SK-N-SH (cell line): ENCODE measurements at regions not wholly inside any gene's neighbourhood (a gene's known extent, or its start where the extent isn't known, plus 50 kb on each side); places are given as distances from the start of the nearest gene placed in this dataset.
"Not testable (repeated sequence)": the region's sequence is repeated elsewhere in the genome, so short reads cannot be mapped to it uniquely, and the experiment has no call there.

Experiments used
- CTCF ChIA-PET: fragments of 300-600, 350-600 bp; formaldehyde crosslinking; extraction: SDS; loops from one replicate; lab custom pipeline; 2021; lab: Yijun Ruan, JAX
- POLR2A ChIA-PET: fragments of 350-600 bp; sonication (Branson Sonifier 250); formaldehyde crosslinking; extraction: SDS; loops from one replicate; lab custom pipeline; 2020; ENCODE audit warnings: antibody characterized with exemption, inconsistent platforms; lab: Yijun Ruan, JAX
- DNase-seq: peaks from one replicate; pipeline ENCODE4 v3.0.0; 2012
- H2AFZ ChIP-seq: fragments of 200-600 bp; sonication (generic); 2 replicates; pipeline ENCODE4 v1.8.1; 2016; ENCODE audit warnings: antibody characterized with exemption, mild to moderate bottlenecking, low read depth
- H3F3A ChIP-seq: fragments of 200-600 bp; sonication (generic); replicated peaks from 2 replicates; pipeline ENCODE3; 2016; ENCODE audit warnings: antibody characterized with exemption, mild to moderate bottlenecking; ENCODE audit not compliant: insufficient read depth
- H3K27ac ChIP-seq, 2 experiments: fragments of 200-500 bp in 1 of 2; fragments of 200-600 bp in 1 of 2; sonication (Bioruptor generic) in 1 of 2; sonication (generic), shearing (Covaris generic) in 1 of 2; 2 replicates each; pipeline versions ENCODE4 v1.5.1 to v1.6.1; 2014 to 2016; ENCODE audit warnings: low read depth in 2 of 2, inconsistent platforms in 1 of 2, low read length in 1 of 2, mild to moderate bottlenecking in 1 of 2, mixed read lengths in 1 of 2
- H3K27me3 ChIP-seq: fragments of 200-600 bp; sonication (generic), shearing (Covaris generic); 2 replicates; pipeline ENCODE4 v1.6.1; 2016; ENCODE audit warnings: mixed run types; ENCODE audit not compliant: insufficient read depth
- H3K36me3 ChIP-seq, 2 experiments: fragments of 200-500 bp in 1 of 2; fragments of 200-600 bp in 1 of 2; sonication (Bioruptor generic) in 1 of 2; sonication (generic) in 1 of 2; replicated peaks in 1 of 2; 2 replicates each; pipeline versions ENCODE3 to v1.5.1; 2014 to 2016; ENCODE audit warnings: low read length in 1 of 2, mild to moderate bottlenecking in 1 of 2; ENCODE audit not compliant: insufficient read depth in 2 of 2, control insufficient read depth in 1 of 2
- H3K4me1 ChIP-seq, 2 experiments: fragments of 200-500 bp in 1 of 2; fragments of 200-600 bp in 1 of 2; sonication (Bioruptor generic) in 1 of 2; sonication (generic), shearing (Covaris generic) in 1 of 2; 2 replicates each; pipeline versions ENCODE4 v1.5.1 to v1.6.1; 2014 to 2016; ENCODE audit warnings: low read depth in 1 of 2, low read length in 1 of 2, mixed run types in 1 of 2; ENCODE audit not compliant: insufficient read depth in 2 of 2, control insufficient read depth in 1 of 2
- H3K4me2 ChIP-seq: fragments of 200-600 bp; sonication (generic), shearing (Covaris generic); 2 replicates; pipeline ENCODE4 v1.6.1; 2017; ENCODE audit warnings: mixed run types
- H3K4me3 ChIP-seq, 2 experiments: fragments of 200-500 bp in 1 of 2; fragments of 200-600 bp in 1 of 2; sonication (Bioruptor generic) in 1 of 2; sonication (generic), shearing (Covaris generic) in 1 of 2; 2 replicates each; pipeline versions ENCODE4 v1.5.1 to v1.8.1; 2014 to 2016; ENCODE audit warnings: low read depth in 2 of 2, inconsistent platforms in 1 of 2, low read length in 1 of 2, mild to moderate bottlenecking in 1 of 2, mixed read lengths in 1 of 2, moderate library complexity in 1 of 2
- H3K79me2 ChIP-seq: fragments of 200-600 bp; sonication (generic); 2 replicates; pipeline ENCODE4 v1.8.1; 2017; ENCODE audit warnings: mild to moderate bottlenecking; ENCODE audit not compliant: insufficient read depth
- H3K9ac ChIP-seq: fragments of 200-600 bp; sonication (generic); 2 replicates; pipeline ENCODE4 v1.6.1; 2017; ENCODE audit warnings: mixed run types
- H3K9me2 ChIP-seq: fragments of 200-600 bp; sonication (generic); 2 replicates; pipeline ENCODE4 v1.6.1; 2017; ENCODE audit warnings: mixed run types
- H3K9me3 ChIP-seq: fragments of 200-600 bp; sonication (generic); 2 replicates; pipeline ENCODE4 v1.6.1; 2017; ENCODE audit warnings: mixed run types, mild to moderate bottlenecking, moderate library complexity
- H4K20me1 ChIP-seq: fragments of 200-600 bp; sonication (generic); 2 replicates; pipeline ENCODE4 v1.6.1; 2017; ENCODE audit warnings: mild to moderate bottlenecking, mixed run types; ENCODE audit not compliant: insufficient read depth
- whole genome bisulfite sequencing: methylation state at CpG from one replicate; pipeline ENCODE4 v1.1.6; 2017; ENCODE audit warnings: low lambda C conversion rate; 5-methylcytosine and 5-hydroxymethylcytosine counted together

DNA sequence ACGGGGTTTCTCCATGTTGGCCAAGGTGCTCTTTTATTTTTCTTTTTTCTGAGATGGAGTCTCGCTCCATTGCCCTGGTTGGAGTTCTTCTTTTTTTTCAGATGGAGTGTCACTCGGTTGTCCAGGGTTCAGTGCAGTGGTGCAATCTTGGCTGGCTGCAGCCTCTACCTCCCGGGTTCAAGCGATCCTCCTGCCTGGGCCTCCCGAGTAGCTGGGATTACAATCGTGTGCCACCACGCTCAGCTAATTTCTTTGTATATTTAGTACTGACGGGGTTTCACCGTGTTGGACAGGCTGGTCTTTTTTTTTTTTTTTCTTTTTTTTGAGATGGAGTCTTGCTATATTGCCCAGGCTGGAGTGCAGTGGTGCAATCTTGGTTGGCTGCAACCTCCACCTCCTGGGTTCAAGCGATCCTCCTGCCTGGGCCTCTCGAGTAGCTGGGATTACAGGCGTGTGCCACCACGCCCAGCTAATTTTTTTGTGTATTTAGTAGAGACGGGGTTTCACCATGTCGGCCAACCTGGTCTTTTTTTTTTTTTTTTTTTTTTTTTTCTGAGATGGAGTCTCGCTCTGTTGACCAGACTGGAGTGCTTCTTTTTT lies 2810.1 kb downstream of the RPIA start:
- CTCF ChIA-PET, H3K4me1 ChIP-seq, POLR2A ChIA-PET, H2AFZ ChIP-seq, H3K79me2 ChIP-seq, H3K4me2 ChIP-seq, H3K27ac ChIP-seq, H3K36me3 ChIP-seq, H3K9me2 ChIP-seq, H3K9ac ChIP-seq, H3K9me3 ChIP-seq, H3K4me3 ChIP-seq, DNase-seq, H4K20me1 ChIP-seq, H3K27me3 ChIP-seq, H3F3A ChIP-seq: not testable (repeated sequence)
- WGBS = 51% methylated on average over 16 of the region's 17 CpGs

DNA sequence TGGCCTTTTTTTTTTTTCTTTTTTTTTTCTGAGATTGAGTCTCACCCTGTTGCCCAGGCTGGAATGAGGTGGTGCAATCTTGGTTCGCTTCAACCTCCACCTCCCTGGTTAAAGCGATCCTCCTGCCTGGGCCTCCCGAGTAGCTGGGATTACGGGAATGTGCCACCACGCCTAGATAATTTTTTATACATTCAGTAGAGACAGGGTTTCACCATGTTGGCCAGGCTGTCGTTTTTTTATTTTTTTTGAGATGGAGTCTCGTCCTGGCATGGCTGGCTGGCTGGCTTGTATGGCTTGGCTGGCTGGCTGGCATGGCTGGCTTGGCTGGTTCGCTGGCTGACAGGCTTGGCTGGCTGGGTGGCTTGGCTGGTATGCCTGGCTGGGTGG lies 2812.1 kb downstream of the RPIA start:
- WGBS = 46% methylated on average over 8 of the region's 8 CpGs
- DNase-seq, H3K36me3 ChIP-seq, H3K9me3 ChIP-seq, H3F3A ChIP-seq, H3K9me2 ChIP-seq, H3K9ac ChIP-seq, H3K79me2 ChIP-seq, POLR2A ChIA-PET, H4K20me1 ChIP-seq, H3K27ac ChIP-seq, H2AFZ ChIP-seq, H3K27me3 ChIP-seq, H3K4me1 ChIP-seq, CTCF ChIA-PET, H3K4me3 ChIP-seq, H3K4me2 ChIP-seq: not testable (repeated sequence)

DNA sequence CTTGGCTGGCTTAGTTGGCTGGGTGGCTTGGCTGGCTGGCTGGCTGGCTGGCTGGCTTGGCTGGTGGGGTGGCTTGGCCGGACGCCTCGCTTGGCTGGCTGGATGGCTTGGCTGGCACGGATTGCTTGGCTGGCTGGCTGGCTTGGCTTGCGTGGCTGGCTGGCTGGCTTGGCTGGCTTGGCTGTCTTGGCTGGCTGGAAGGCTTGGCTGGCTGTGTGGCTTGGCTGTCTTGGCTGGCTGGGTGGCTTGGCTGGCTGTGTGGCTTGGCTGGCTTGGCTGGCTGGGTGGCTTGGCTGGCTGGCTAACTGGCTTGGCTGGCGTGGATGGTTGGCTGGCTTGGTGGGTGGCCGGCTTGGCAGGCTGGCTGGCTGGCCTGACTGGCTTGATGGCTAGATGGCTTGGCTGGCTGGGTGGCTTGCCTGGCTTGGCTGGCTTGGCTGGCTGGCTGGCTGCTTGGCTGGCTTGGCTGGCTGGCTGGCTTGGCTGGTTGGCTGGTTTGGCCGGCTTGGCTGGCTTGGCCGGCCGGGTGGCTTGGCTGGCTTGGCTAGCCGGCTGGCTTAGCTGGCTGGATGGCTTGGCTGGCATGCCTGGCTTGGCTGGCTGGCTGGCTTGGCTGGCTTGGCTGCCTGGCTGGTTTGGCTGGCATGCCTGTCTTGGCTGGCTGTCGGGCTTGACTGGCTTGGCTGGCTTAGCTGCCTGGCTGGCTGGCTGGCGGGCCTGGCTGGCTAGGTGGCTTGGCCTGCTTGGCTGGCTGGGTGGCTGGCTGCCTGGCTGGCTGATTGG lies 2812.7 kb downstream of the RPIA start:
- H3K9ac ChIP-seq, H3K27ac ChIP-seq, H3K36me3 ChIP-seq, DNase-seq, H4K20me1 ChIP-seq, H3K4me1 ChIP-seq, H3K4me2 ChIP-seq, POLR2A ChIA-PET, H3K9me2 ChIP-seq, H3K27me3 ChIP-seq, CTCF ChIA-PET, H3K9me3 ChIP-seq, H3K4me3 ChIP-seq, H3K79me2 ChIP-seq, H3F3A ChIP-seq, H2AFZ ChIP-seq: not testable (repeated sequence)
- 54% methylated on average over 4 of the region's 13 CpGs for WGBS

DNA sequence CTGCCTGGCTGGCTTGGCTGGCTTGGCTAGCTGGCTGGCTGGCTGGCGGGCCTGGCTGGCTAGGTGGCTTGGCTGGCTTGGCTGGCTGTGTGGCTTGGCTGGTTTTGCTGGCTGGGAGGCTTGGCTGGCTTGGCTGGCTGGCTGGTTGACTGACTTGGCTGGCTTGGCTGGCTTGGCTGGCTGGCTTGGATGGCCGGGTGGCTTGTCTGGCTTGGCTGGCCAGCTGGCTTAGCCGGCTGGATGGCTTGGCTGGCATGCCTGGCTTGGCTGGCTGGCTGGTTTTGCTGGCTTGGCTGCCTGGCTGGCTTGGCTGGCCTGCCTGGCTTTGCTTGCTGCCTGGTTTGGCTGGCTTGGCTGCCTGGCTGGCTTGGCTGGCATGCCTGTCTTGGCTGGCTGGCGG lies 2817.3 kb downstream of the RPIA start:
- no CpG with 5 or more reads among the region's 4 CpGs for WGBS
- CTCF ChIA-PET = not testable (repeated sequence)

DNA sequence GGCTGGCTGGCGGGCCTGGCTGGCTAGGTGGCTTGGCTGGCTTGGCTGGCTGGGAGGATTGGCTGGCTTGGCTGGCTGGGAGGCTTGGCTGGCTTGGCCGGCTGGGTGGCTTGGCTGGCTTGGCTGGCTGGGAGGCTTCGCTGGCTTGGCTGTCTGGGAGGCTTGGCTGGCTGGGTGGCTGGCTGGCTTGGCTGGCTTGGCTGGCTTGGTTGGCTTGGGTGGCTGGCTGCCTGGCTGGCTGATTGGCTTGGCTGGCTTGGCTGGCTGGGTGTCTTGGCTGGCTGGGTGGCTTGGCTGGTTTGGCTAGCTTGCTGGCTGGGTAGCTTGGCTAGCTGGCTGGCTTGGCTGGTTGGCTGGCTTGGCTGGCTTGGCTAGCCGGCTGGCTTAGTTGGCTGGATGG lies 2817.8 kb downstream of the RPIA start:
- H3K36me3 ChIP-seq, DNase-seq, H3K27ac ChIP-seq, CTCF ChIA-PET, H3K9me3 ChIP-seq, H3K9me2 ChIP-seq, H3K4me3 ChIP-seq, H3K4me2 ChIP-seq, H3K4me1 ChIP-seq, H3K27me3 ChIP-seq, H3K79me2 ChIP-seq, POLR2A ChIA-PET, H2AFZ ChIP-seq, H3F3A ChIP-seq, H4K20me1 ChIP-seq, H3K9ac ChIP-seq: not testable (repeated sequence)
- 0% methylated on average over 2 of the region's 4 CpGs for WGBS

More for the DNA sequence above, 2817.3 kb downstream of the RPIA start:
- H3K27me3 ChIP-seq, H3K9me2 ChIP-seq, H2AFZ ChIP-seq, H3F3A ChIP-seq, H3K4me2 ChIP-seq, H3K4me3 ChIP-seq, H3K27ac ChIP-seq, H3K36me3 ChIP-seq, DNase-seq, H3K79me2 ChIP-seq, H3K9ac ChIP-seq, H4K20me1 ChIP-seq, POLR2A ChIA-PET, H3K4me1 ChIP-seq, H3K9me3 ChIP-seq: not testable (repeated sequence)

DNA sequence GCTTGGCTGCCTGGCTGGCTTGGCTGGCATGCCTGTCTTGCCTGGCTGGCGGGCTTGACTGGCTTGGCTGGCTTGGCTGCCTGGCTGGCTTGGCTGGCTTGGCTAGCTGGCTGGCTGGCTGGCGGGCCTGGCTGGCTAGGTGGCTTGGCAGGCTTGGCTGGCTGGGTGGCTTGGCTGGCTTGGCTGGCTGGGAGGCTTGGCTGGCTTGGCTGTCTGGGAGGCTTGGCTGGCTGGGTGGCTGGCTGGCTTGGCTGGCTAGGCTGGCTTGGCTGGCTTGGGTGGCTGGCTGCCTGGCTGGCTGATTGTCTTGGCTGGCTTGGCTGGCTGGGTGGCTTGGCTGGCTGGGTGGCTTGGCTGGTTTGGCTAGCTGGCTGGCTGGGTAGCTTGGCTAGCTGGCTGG lies 2819.7 kb downstream of the RPIA start:
- H4K20me1 ChIP-seq, H3K4me3 ChIP-seq, H3K79me2 ChIP-seq, H2AFZ ChIP-seq, H3K9ac ChIP-seq, H3F3A ChIP-seq, CTCF ChIA-PET, H3K4me1 ChIP-seq, H3K27me3 ChIP-seq, H3K36me3 ChIP-seq, H3K9me2 ChIP-seq, H3K9me3 ChIP-seq, POLR2A ChIA-PET, H3K27ac ChIP-seq, DNase-seq, H3K4me2 ChIP-seq: not testable (repeated sequence)
- no CpG with 5 or more reads among the region's 2 CpGs for WGBS
